HepG2 (cell line): ENCODE measurements at regions not wholly inside any gene's neighbourhood (a gene's known extent, or its start where the extent isn't known, plus 50 kb on each side); places are given as distances from the start of the nearest gene placed in this dataset.

Experiments
- EZH2 ChIP-seq: conservative IDR thresholded peaks from 2 replicates; pipeline ENCODE4 v1.6.1; 2012; ENCODE audit warnings: mild to moderate bottlenecking, low read depth, low read length, moderate library complexity
- MAFK ChIP-seq, 2 experiments: IDR thresholded peaks in 1 of 2; conservative IDR thresholded peaks in 1 of 2; 2 replicates each; pipeline ENCODE4 v1.6.1; 2011; ENCODE audit warnings: improper control_type of control experiment in 2 of 2, low read length in 2 of 2
- SUZ12 ChIP-seq: fragments of 150-350 bp; IDR thresholded peaks from 2 replicates; pipeline ENCODE4 v1.6.1; 2014; ENCODE audit warnings: low read depth, low read length
- TF ChIP-seq, protein P1 (sequence below): sonication (generic); formaldehyde crosslinking; IDR thresholded peaks from 2 replicates; pipeline ENCODE4 v1.5.0; 2020; ENCODE audit warnings: missing genetic modification reagents, mild to moderate bottlenecking, borderline replicate concordance
- TF ChIP-seq, protein P2 (sequence below): sonication (generic); formaldehyde crosslinking; IDR thresholded peaks from 2 replicates; pipeline ENCODE4 v1.5.0; 2020; ENCODE audit warnings: mild to moderate bottlenecking, missing genetic modification reagents, moderate library complexity

DNA sequence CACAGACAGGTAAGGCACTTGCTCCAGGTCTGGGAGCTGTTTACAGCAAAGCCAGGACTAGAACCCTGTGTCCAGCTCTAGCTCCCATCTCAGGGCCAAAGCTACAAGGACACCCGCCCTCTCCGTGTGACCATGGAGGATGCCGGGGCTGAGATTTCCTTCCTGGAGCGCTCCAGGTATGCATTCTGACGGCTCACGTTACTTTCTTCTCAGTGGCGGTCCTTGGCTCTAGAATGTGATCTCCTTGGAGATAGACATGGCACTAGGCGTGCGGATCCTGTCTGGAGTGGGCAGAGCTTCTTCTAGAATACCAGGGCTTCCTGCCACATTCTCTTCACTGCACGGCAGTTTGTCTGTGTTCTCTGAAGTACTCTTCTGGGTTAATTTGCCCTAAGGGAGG lies 185.7 kb downstream of the OPA1 start:
- no peak for TF ChIP-seq EZH2
- no peak for TF ChIP-seq MAFK (conservative IDR thresholded peaks at IDR 0.05 in 1 of 2, IDR thresholded peaks at IDR 0.05 in 1 of 2; ENCODE audit: low read length in 2 of 2)
- TF ChIP-seq, protein P1, sequence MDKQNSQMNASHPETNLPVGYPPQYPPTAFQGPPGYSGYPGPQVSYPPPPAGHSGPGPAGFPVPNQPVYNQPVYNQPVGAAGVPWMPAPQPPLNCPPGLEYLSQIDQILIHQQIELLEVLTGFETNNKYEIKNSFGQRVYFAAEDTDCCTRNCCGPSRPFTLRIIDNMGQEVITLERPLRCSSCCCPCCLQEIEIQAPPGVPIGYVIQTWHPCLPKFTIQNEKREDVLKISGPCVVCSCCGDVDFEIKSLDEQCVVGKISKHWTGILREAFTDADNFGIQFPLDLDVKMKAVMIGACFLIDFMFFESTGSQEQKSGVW = no peak
- TF ChIP-seq, protein P2, sequence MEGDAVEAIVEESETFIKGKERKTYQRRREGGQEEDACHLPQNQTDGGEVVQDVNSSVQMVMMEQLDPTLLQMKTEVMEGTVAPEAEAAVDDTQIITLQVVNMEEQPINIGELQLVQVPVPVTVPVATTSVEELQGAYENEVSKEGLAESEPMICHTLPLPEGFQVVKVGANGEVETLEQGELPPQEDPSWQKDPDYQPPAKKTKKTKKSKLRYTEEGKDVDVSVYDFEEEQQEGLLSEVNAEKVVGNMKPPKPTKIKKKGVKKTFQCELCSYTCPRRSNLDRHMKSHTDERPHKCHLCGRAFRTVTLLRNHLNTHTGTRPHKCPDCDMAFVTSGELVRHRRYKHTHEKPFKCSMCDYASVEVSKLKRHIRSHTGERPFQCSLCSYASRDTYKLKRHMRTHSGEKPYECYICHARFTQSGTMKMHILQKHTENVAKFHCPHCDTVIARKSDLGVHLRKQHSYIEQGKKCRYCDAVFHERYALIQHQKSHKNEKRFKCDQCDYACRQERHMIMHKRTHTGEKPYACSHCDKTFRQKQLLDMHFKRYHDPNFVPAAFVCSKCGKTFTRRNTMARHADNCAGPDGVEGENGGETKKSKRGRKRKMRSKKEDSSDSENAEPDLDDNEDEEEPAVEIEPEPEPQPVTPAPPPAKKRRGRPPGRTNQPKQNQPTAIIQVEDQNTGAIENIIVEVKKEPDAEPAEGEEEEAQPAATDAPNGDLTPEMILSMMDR (CRISPR knock-in tag) = no peak
- no peak for TF ChIP-seq SUZ12
